ENCODE measurements at regions not wholly inside any gene's neighbourhood (a gene's known extent, or its start where the extent isn't known, plus 50 kb on each side); places are given as distances from the start of the nearest gene placed in this dataset.

GRCh38 chr2:235358981-235359471 is 134.8 kb upstream of the AGAP1 start:
- DNase-seq (no peak), ATAC-seq (no peak)
- WGBS (ENCODE audit: insufficient coverage, low coverage, low lambda C conversion rate, missing lambda C conversion rate): 70% methylated on average over 7 of the region's 9 CpGs
- Histone ChIP-seq H3K9me3 (no peaks in the 10 kb centered on the region), H3K4me3 (no peak overlapping the region), H3K36me3 (no peaks in the 10 kb centered on the region), H3K27me3 (no peaks in the 10 kb centered on the region), H3K27ac (no peak overlapping the region), H3K4me1 (no peaks in the 10 kb centered on the region)
- intact Hi-C loops (cut with DNase I): no loop called here
- no peak for TF ChIP-seq POLR2A (IDR thresholded peaks at IDR 0.05)
- TF ChIP-seq CTCF (IDR thresholded peaks at IDR 0.05): no peak

- DNase-seq (no peak), ATAC-seq (no peak)
- H3K27ac ChIP-seq: no peak overlapping the region
- no peaks in the 10 kb centered on the region for H3K4me1 ChIP-seq
- WGBS (ENCODE audit: insufficient coverage, low coverage, low lambda C conversion rate, missing lambda C conversion rate): 69% methylated on average over 4 of the region's 4 CpGs
- H3K36me3 ChIP-seq: no peaks in the 10 kb centered on the region
- TF ChIP-seq CTCF (IDR thresholded peaks at IDR 0.05): no peak
- no peak for TF ChIP-seq POLR2A (IDR thresholded peaks at IDR 0.05)
- H3K27me3 ChIP-seq: no peaks in the 10 kb centered on the region
- no peak overlapping the region for H3K4me3 ChIP-seq
- intact Hi-C loops (cut with DNase I): no loop called here
- H3K9me3 ChIP-seq: no peaks in the 10 kb centered on the region
Observed at GRCh38 chr2:235360446-235360845, 133.4 kb upstream of the AGAP1 start.

GRCh38 chr2:235365743-235366142 is 128.1 kb upstream of the AGAP1 start:
- Histone ChIP-seq H3K4me3 (no peak overlapping the region), H3K4me1 (no peaks in the 10 kb centered on the region), H3K9me3 (no peaks in the 10 kb centered on the region), H3K36me3 (no peaks in the 10 kb centered on the region), H3K27ac (no peak overlapping the region), H3K27me3 (no peaks in the 10 kb centered on the region)
- 83% methylated on average over 1 of the region's 4 CpGs for WGBS (ENCODE audit: insufficient coverage, low coverage, low lambda C conversion rate, missing lambda C conversion rate)
- TF ChIP-seq POLR2A (IDR thresholded peaks at IDR 0.05) (no peak), CTCF (IDR thresholded peaks at IDR 0.05) (no peak)
- intact Hi-C loops (cut with DNase I): no loop called here
- DNase-seq (no peak), ATAC-seq (no peak)

GRCh38 chr2:235366390-235366789 is 127.5 kb upstream of the AGAP1 start:
- Histone ChIP-seq H3K36me3 (no peaks in the 10 kb centered on the region), H3K9me3 (no peaks in the 10 kb centered on the region), H3K4me3 (no peak overlapping the region), H3K4me1 (no peaks in the 10 kb centered on the region), H3K27ac (no peak overlapping the region), H3K27me3 (no peaks in the 10 kb centered on the region)
- ATAC-seq: no peak
- no peak for DNase-seq
- TF ChIP-seq CTCF (IDR thresholded peaks at IDR 0.05) (no peak), POLR2A (IDR thresholded peaks at IDR 0.05) (no peak)
- intact Hi-C loops (cut with DNase I): no loop called here
- WGBS (ENCODE audit: insufficient coverage, low coverage, low lambda C conversion rate, missing lambda C conversion rate): 80% methylated on average over 1 of the region's 6 CpGs

- ATAC-seq (no peak), DNase-seq (no peak)
- intact Hi-C loops (cut with DNase I): no loop called here
- TF ChIP-seq POLR2A (IDR thresholded peaks at IDR 0.05) (no peak), CTCF (IDR thresholded peaks at IDR 0.05) (no peak)
- Histone ChIP-seq H3K36me3 (no peaks in the 10 kb centered on the region), H3K27ac (no peak overlapping the region), H3K4me3 (no peak overlapping the region), H3K27me3 (no peaks in the 10 kb centered on the region), H3K9me3 (no peaks in the 10 kb centered on the region), H3K4me1 (no peaks in the 10 kb centered on the region)
- WGBS (ENCODE audit: insufficient coverage, low coverage, low lambda C conversion rate, missing lambda C conversion rate): 41% methylated on average over 3 of the region's 8 CpGs
Observed at GRCh38 chr2:235366807-235367206, 127.0 kb upstream of the AGAP1 start.
